ENCODE measurements at regions not wholly inside any gene's neighbourhood (a gene's known extent, or its start where the extent isn't known, plus 50 kb on each side); places are given as distances from the start of the nearest gene placed in this dataset.

DNA sequence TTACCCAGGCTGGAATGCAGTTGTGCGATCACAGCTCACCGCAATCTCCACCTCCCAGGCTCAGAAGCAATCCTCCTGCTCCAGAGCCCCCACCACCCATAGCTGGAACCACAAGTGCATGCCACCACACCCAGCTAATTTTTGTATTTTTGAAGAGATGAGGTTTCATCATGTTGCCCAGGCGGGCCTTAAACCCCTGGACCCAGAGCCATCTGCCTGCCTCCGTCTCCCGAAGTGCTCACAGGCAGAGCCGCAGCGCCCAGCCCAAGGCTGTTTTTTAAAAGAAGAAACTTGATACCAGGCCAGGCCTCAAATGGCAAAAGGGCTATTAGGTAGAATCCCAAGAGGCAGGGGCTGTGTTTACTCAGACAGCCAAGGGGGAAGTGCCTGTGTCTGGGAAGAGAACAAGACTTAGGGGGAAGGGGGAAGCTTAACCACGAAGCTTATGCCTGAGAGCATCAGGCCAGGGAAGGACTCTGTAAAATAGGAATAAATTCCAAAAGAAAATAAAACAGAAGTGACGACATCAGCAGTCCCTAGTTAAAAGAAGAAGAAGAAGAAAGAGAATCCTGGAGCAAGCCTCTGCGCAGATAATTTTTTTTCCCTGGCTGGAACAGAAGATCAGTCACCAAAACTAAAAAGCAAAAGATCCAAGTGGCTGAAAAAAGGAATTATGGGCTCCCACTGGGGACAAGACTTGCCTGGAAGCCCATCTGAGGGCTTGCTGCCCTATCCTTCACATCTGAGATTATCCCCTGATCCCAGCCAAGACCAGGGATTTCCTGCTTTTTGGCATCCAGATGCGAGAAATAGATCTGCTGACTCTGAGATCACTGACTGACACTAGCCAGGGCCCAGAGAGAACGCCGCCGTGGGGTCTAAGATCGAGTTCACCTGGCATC lies 170.5 kb downstream of the NDUFA12 start:
- H3K27me3 ChIP-seq (ENCODE audit: control insufficient read depth, insufficient read depth, low read length) = no peaks in the 10 kb centered on the region
- no peak overlapping the region for H3K4me2 ChIP-seq (ENCODE audit: low read length)
- peak overlapping the region; percentile 78 for H3K27ac ChIP-seq
- no peak overlapping the region for H3K9ac ChIP-seq
- H3K9me3 ChIP-seq (ENCODE audit: control insufficient read depth, low read length) = no peaks in the 10 kb centered on the region
- no peaks in the 10 kb centered on the region for H3K36me3 ChIP-seq (ENCODE audit: control insufficient read depth, insufficient read depth, low read length)
- H2AFZ ChIP-seq = peak overlapping the region; percentile 80
- TF ChIP-seq, protein P1, sequence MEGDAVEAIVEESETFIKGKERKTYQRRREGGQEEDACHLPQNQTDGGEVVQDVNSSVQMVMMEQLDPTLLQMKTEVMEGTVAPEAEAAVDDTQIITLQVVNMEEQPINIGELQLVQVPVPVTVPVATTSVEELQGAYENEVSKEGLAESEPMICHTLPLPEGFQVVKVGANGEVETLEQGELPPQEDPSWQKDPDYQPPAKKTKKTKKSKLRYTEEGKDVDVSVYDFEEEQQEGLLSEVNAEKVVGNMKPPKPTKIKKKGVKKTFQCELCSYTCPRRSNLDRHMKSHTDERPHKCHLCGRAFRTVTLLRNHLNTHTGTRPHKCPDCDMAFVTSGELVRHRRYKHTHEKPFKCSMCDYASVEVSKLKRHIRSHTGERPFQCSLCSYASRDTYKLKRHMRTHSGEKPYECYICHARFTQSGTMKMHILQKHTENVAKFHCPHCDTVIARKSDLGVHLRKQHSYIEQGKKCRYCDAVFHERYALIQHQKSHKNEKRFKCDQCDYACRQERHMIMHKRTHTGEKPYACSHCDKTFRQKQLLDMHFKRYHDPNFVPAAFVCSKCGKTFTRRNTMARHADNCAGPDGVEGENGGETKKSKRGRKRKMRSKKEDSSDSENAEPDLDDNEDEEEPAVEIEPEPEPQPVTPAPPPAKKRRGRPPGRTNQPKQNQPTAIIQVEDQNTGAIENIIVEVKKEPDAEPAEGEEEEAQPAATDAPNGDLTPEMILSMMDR (IDR thresholded peaks at IDR 0.05) = no peak
- peaks cover 37% of the 10 kb centered on the region for H3K4me1 ChIP-seq
- H3K79me2 ChIP-seq = peaks cover 15% of the 10 kb centered on the region
- no peak overlapping the region for H3K4me3 ChIP-seq (ENCODE audit: low read depth, low read length)

- no peak overlapping the region for H3K4me3 ChIP-seq (ENCODE audit: low read depth, low read length)
- H2AFZ ChIP-seq = no peak overlapping the region
- no peak overlapping the region for H3K4me2 ChIP-seq (ENCODE audit: low read length)
- no peaks in the 10 kb centered on the region for H3K36me3 ChIP-seq (ENCODE audit: control insufficient read depth, insufficient read depth, low read length)
- no peaks in the 10 kb centered on the region for H3K9me3 ChIP-seq (ENCODE audit: control insufficient read depth, low read length)
- H3K27ac ChIP-seq = peak overlapping the region; percentile 33
- H3K4me1 ChIP-seq = peaks cover 37% of the 10 kb centered on the region
- H3K79me2 ChIP-seq = peaks cover 17% of the 10 kb centered on the region
- TF ChIP-seq, protein P1 (IDR thresholded peaks at IDR 0.05) = no peak
- H3K27me3 ChIP-seq (ENCODE audit: control insufficient read depth, insufficient read depth, low read length) = no peaks in the 10 kb centered on the region
- no peak overlapping the region for H3K9ac ChIP-seq
Measured at GRCh38 chr12:94832105-94832504, 171.4 kb downstream of the NDUFA12 start.

- Histone ChIP-seq H2AFZ (peak overlapping the region; percentile 38), H3K4me2 (ENCODE audit: low read length) (no peak overlapping the region), H3K27ac (peak overlapping the region; percentile 3), H3K4me1 (peaks cover 37% of the 10 kb centered on the region), H3K9me3 (ENCODE audit: control insufficient read depth, low read length) (no peaks in the 10 kb centered on the region), H3K36me3 (ENCODE audit: control insufficient read depth, insufficient read depth, low read length) (no peaks in the 10 kb centered on the region), H3K4me3 (ENCODE audit: low read depth, low read length) (no peak overlapping the region), H3K9ac (no peak overlapping the region), H3K79me2 (peaks cover 21% of the 10 kb centered on the region), H3K27me3 (ENCODE audit: control insufficient read depth, insufficient read depth, low read length) (no peaks in the 10 kb centered on the region)
- TF ChIP-seq, protein P1 (IDR thresholded peaks at IDR 0.05) = no peak
Measured at GRCh38 chr12:94831081-94831751, 172.3 kb downstream of the NDUFA12 start.

GRCh38 chr12:94829552-94829951 lies 173.9 kb downstream of the NDUFA12 start:
- no peak overlapping the region for H3K27ac ChIP-seq
- no peak overlapping the region for H3K9ac ChIP-seq
- peaks cover 23% of the 10 kb centered on the region for H3K79me2 ChIP-seq
- H3K36me3 ChIP-seq (ENCODE audit: control insufficient read depth, insufficient read depth, low read length) = no peaks in the 10 kb centered on the region
- TF ChIP-seq, protein P1 (IDR thresholded peaks at IDR 0.05) = no peak
- H3K4me1 ChIP-seq = peaks cover 37% of the 10 kb centered on the region
- no peaks in the 10 kb centered on the region for H3K9me3 ChIP-seq (ENCODE audit: control insufficient read depth, low read length)
- H2AFZ ChIP-seq = no peak overlapping the region
- no peaks in the 10 kb centered on the region for H3K27me3 ChIP-seq (ENCODE audit: control insufficient read depth, insufficient read depth, low read length)
- no peak overlapping the region for H3K4me3 ChIP-seq (ENCODE audit: low read depth, low read length)
- H3K4me2 ChIP-seq (ENCODE audit: low read length) = no peak overlapping the region
